ENCODE measurements at regions not wholly inside any gene's neighbourhood (a gene's known extent, or its start where the extent isn't known, plus 50 kb on each side); places are given as distances from the start of the nearest gene placed in this dataset.

GRCh38 chr9:18067548-18068120 is 406.3 kb upstream of the ADAMTSL1 start:
- no peak for TF ChIP-seq JUND (IDR thresholded peaks at IDR 0.05)
- TF ChIP-seq CTCF (IDR thresholded peaks at IDR 0.05 in 2 of 3, conservative IDR thresholded peaks at IDR 0.05 in 1 of 3; ENCODE audit: borderline replicate concordance in 1 of 3, insufficient read depth in 1 of 3, low read depth in 2 of 3, low read length in 2 of 3) = no peak
- TF ChIP-seq ATF3 (IDR thresholded peaks at IDR 0.05) = no peak
- TF ChIP-seq ZFX (IDR thresholded peaks at IDR 0.05) = no peak
- TF ChIP-seq REST (IDR thresholded peaks at IDR 0.05; ENCODE audit: low read depth) = no peak
- no peak for TF ChIP-seq EZH2phosphoT487 (IDR thresholded peaks at IDR 0.05; ENCODE audit: borderline replicate concordance)
